CD4-positive, alpha-beta T cell (primary cell): ENCODE measurements at regions not wholly inside any gene's neighbourhood (a gene's known extent, or its start where the extent isn't known, plus 50 kb on each side); places are given as distances from the start of the nearest gene placed in this dataset.

Source experiments
- ATAC-seq: fragments of 200-7000 bp; cut with Tn5 transposase; one replicate; pipeline ENCODE4 v1.10.0; 2022; ENCODE audit warnings: mild to moderate bottlenecking; ENCODE audit not compliant: poor library complexity
- CTCF ChIA-PET: fragments of 350-600 bp; sonication (Branson Sonifier 250); formaldehyde crosslinking; loops from one replicate; lab custom pipeline; 2021; ENCODE audit warnings: antibody characterized with exemption, inconsistent platforms; lab: Charles Lee
- POLR2A ChIA-PET: fragments of 350-600 bp; sonication (Branson Sonifier 250); formaldehyde crosslinking; loops from one replicate; lab custom pipeline; 2021; ENCODE audit warnings: antibody characterized with exemption, inconsistent platforms; lab: Charles Lee
- DNase-seq, 14 experiments: peaks; one replicate each; pipeline ENCODE4 v3.0.0-alpha.2; 2013 to 2020; ENCODE audit warnings: mixed read lengths in 2 of 14
- H3K27ac ChIP-seq, 2 donors: one replicate each; pipeline versions ENCODE4 v1.5.1 to v1.7.0; 2013; ENCODE audit warnings: low read length in 2 of 2, low read depth in 1 of 2, mild to moderate bottlenecking in 1 of 2
- H3K27me3 ChIP-seq, 2 experiments: 1 replicate in 1 of 2; 2 replicates in 1 of 2; pipeline versions ENCODE4 v1.6.1 to v1.7.0; 2013; ENCODE audit warnings: low read length in 2 of 2, control low read depth in 1 of 2, mild to moderate bottlenecking in 1 of 2, moderate library complexity in 1 of 2; ENCODE audit not compliant: insufficient read depth in 2 of 2, control insufficient read depth in 1 of 2
- H3K36me3 ChIP-seq: one replicate; pipeline ENCODE4 v1.6.1; 2013; ENCODE audit warnings: low read length, control low read depth; ENCODE audit not compliant: insufficient read depth
- H3K4me1 ChIP-seq: one replicate; pipeline ENCODE4 v1.6.1; 2013; ENCODE audit warnings: low read length, control low read depth; ENCODE audit not compliant: insufficient read depth
- H3K4me3 ChIP-seq: one replicate; pipeline ENCODE4 v1.5.1; 2013; ENCODE audit warnings: mild to moderate bottlenecking, low read length, moderate library complexity
- H3K9me3 ChIP-seq, 2 experiments: 1 replicate in 1 of 2; 2 replicates in 1 of 2; pipeline versions ENCODE4 v1.6.1 to v1.7.0; 2013; ENCODE audit warnings: low read length in 2 of 2, mild to moderate bottlenecking in 2 of 2, control low read depth in 1 of 2, moderate library complexity in 1 of 2; ENCODE audit not compliant: control insufficient read depth in 1 of 2, insufficient read depth in 1 of 2
- H3K27ac Mint-ChIP-seq: one replicate; pipeline ENCODE4 v1.8.0; 2020; ENCODE audit warnings: mixed read lengths
- H3K27me3 Mint-ChIP-seq: one replicate; pipeline ENCODE4 v1.8.0; 2021; ENCODE audit warnings: mixed read lengths
- H3K36me3 Mint-ChIP-seq: one replicate; pipeline ENCODE4 v1.8.0; 2021; ENCODE audit warnings: low read depth, mixed read lengths
- H3K4me1 Mint-ChIP-seq: one replicate; pipeline ENCODE4 v1.8.0; 2021; ENCODE audit warnings: low read depth, mixed read lengths
- H3K4me3 Mint-ChIP-seq: one replicate; pipeline ENCODE4 v1.8.0; 2020; ENCODE audit warnings: mild to moderate bottlenecking, mixed read lengths
- H3K9me3 Mint-ChIP-seq: one replicate; pipeline ENCODE4 v1.8.0; 2020; ENCODE audit warnings: mixed read lengths
- intact Hi-C, 2 experiments: fragments of 100-400 bp; cut with DNase I in 1 of 2; cut with micrococcal nuclease in 1 of 2; formaldehyde crosslinking; loops; one replicate each; pipeline versions ENCODE4 v1.15.1 to v1.9.0; 2023 to 2025; cut with DNase I, micrococcal nuclease
- TF ChIP-seq, protein P1 (sequence below): fragments of 200-600 bp; IDR thresholded peaks from one replicate; pipeline ENCODE4 v1.8.0; 2022; ENCODE audit warnings: antibody characterized with exemption, mild to moderate bottlenecking

DNA sequence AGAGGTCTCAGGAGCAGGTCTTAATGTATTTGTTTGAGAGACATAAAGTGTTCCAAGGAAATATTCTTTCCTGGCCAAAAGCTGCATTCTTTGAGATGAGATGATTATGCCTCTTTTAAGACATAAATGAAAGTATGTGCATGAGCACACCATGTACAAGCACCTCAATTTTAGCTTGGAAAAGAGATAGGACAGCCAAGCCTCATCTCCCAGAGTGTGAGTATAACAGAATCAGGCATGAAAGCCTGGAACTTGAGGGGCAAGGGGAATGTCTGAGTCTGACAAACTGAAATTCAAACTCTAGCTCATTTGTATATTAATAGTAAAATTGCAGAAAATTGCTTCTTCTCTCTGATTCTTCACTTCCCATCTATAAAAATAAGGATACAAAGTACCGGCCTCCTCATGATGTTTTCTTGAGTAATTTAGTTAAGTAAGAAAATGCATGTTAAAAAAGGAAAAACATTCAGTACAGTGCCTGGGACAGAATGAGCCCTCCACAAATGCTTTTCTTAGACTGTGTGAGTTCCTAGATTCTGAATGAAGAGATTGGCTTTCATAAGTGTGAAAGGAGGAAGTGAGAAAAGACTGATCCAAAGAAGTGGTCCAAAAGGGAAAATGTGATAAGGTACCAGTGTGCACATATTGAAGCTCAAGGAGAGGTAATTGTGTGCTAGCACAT is 1260.9 kb upstream of the SORCS1 start:
- H3K4me1 Mint-ChIP-seq = no peaks in the 10 kb centered on the region
- no peaks in the 10 kb centered on the region for H3K4me1 ChIP-seq
- H3K36me3 ChIP-seq = no peaks in the 10 kb centered on the region
- H3K4me3 Mint-ChIP-seq = no peak overlapping the region
- H3K9me3 Mint-ChIP-seq = peaks cover 2% of the 10 kb centered on the region
- ChIA-PET POLR2A (no interaction called here), CTCF (no interaction called here)
- no peaks in the 10 kb centered on the region for H3K27me3 ChIP-seq
- no peak overlapping the region for H3K27ac Mint-ChIP-seq
- ATAC-seq (no peak), DNase-seq (no peak)
- no peaks in the 10 kb centered on the region for H3K27me3 Mint-ChIP-seq
- no peak overlapping the region for H3K27ac ChIP-seq
- TF ChIP-seq, protein P1, sequence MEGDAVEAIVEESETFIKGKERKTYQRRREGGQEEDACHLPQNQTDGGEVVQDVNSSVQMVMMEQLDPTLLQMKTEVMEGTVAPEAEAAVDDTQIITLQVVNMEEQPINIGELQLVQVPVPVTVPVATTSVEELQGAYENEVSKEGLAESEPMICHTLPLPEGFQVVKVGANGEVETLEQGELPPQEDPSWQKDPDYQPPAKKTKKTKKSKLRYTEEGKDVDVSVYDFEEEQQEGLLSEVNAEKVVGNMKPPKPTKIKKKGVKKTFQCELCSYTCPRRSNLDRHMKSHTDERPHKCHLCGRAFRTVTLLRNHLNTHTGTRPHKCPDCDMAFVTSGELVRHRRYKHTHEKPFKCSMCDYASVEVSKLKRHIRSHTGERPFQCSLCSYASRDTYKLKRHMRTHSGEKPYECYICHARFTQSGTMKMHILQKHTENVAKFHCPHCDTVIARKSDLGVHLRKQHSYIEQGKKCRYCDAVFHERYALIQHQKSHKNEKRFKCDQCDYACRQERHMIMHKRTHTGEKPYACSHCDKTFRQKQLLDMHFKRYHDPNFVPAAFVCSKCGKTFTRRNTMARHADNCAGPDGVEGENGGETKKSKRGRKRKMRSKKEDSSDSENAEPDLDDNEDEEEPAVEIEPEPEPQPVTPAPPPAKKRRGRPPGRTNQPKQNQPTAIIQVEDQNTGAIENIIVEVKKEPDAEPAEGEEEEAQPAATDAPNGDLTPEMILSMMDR = no peak
- H3K4me3 ChIP-seq = no peak overlapping the region
- intact Hi-C loops = no loop called here
- H3K9me3 ChIP-seq = peaks cover 0 to 7% of the 10 kb centered on the region in 2 experiments
- no peaks in the 10 kb centered on the region for H3K36me3 Mint-ChIP-seq

DNA sequence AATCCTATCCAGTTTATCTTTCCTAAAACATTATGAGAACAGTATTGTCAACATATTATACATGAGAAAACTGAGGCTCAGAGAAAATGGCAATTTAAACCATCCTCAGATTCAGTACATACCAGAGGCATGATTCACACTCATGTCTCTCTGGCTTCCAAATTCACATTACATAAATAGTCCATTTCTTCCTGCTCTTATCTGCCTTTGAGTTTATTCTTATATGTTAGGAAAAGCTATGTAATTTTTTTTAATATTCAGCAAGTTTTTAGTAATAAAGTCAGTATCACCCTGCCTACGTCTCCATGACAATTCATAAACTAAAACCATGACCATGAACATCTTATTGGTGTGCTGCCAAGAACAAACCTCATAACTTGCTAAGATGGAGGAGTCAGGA is 1260.2 kb upstream of the SORCS1 start:
- H3K36me3 ChIP-seq = no peaks in the 10 kb centered on the region
- ATAC-seq (no peak), DNase-seq (no peak)
- intact Hi-C loops = no loop called here
- no peaks in the 10 kb centered on the region for H3K27me3 ChIP-seq
- Mint-ChIP-seq H3K4me1 (no peaks in the 10 kb centered on the region), H3K9me3 (peaks cover 2% of the 10 kb centered on the region), H3K27me3 (no peaks in the 10 kb centered on the region), H3K4me3 (no peak overlapping the region), H3K36me3 (no peaks in the 10 kb centered on the region), H3K27ac (no peak overlapping the region)
- no peaks in the 10 kb centered on the region for H3K4me1 ChIP-seq
- no peak overlapping the region for H3K27ac ChIP-seq
- ChIA-PET CTCF (no interaction called here), POLR2A (no interaction called here)
- peaks cover 0 to 7% of the 10 kb centered on the region in 2 experiments for H3K9me3 ChIP-seq
- no peak overlapping the region for H3K4me3 ChIP-seq
- TF ChIP-seq, protein P1 = no peak

DNA sequence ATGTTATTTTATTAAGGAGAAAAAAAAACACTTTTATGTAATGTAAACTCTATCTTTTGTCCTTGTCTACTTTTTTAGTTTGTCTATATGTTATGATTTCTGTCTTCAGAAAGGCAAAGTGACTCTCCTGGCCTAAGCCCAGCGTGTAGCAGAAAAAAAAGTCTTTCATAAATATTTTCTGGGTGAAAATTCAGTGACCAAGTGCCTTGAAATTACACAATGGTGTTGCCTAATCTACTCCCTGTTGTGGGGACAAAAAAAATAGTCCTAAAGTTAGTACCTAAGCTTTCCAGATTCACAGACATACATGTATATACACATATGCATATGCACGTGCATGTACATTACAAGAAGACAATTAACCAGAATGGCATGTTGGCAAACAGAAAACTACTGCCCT is 1257.8 kb upstream of the SORCS1 start:
- Histone ChIP-seq H3K4me1 (no peaks in the 10 kb centered on the region), H3K4me3 (no peak overlapping the region), H3K36me3 (no peaks in the 10 kb centered on the region), H3K27ac (no peak overlapping the region), H3K9me3 (peaks cover 0 to 10% of the 10 kb centered on the region in 2 experiments), H3K27me3 (no peaks in the 10 kb centered on the region)
- intact Hi-C loops = no loop called here
- H3K27ac Mint-ChIP-seq = no peak overlapping the region
- no peaks in the 10 kb centered on the region for H3K4me1 Mint-ChIP-seq
- TF ChIP-seq, protein P1 = no peak
- no peaks in the 10 kb centered on the region for H3K36me3 Mint-ChIP-seq
- H3K4me3 Mint-ChIP-seq = no peak overlapping the region
- H3K27me3 Mint-ChIP-seq = no peaks in the 10 kb centered on the region
- H3K9me3 Mint-ChIP-seq = peaks cover 2% of the 10 kb centered on the region
- ChIA-PET POLR2A (no interaction called here), CTCF (no interaction called here)
- ATAC-seq (no peak), DNase-seq (no peak)
